ENCODE measurements at regions not wholly inside any gene's neighbourhood (a gene's known extent, or its start where the extent isn't known, plus 50 kb on each side); places are given as distances from the start of the nearest gene placed in this dataset.

GRCh38 chrX:40503094-40503493 lies 77.7 kb upstream of the ATP6AP2 start:
- ChIA-PET POLR2A (no interaction called here), CTCF (ENCODE audit: low intra/inter-chr PET ratio, low total read pairs) (no interaction called here)
- FAIRE-seq (no peak), DNase-seq (ENCODE audit: low spot score) (no peak), ATAC-seq (no peak)
- in situ Hi-C loops (cut with HindIII; ENCODE audit: extremely low pct_ligation_motif_present, low pct_unique_long_range_greater_than_20kb) (no loop called here), intact Hi-C loops (cut with micrococcal nuclease; ENCODE audit: unreplicated experiment) (no loop called here)
- Histone ChIP-seq H3K79me2 (ENCODE audit: insufficient read depth, low read length) (no peaks in the 10 kb centered on the region), H3K27ac (ENCODE audit: extremely low read length, insufficient read depth, low read length) (no peak overlapping the region), H2AFZ (ENCODE audit: low read length) (no peak overlapping the region), H4K20me1 (ENCODE audit: insufficient read depth, low read length) (no peaks in the 10 kb centered on the region), H3K9me3 (ENCODE audit: low read length) (no peaks in the 10 kb centered on the region), H3K9ac (ENCODE audit: insufficient read depth, low read depth, low read length) (no peak overlapping the region), H3K4me2 (ENCODE audit: low read depth, low read length) (peak overlapping the region; percentile 10; the same call in 1 of the 2 replicates), H3K4me3 (replicated peaks in 1 of 3; ENCODE audit: insufficient read depth in 1 of 3, low read depth in 2 of 3, low read length in 3 of 3) (no peak overlapping the region), H3K4me1 (ENCODE audit: insufficient read depth, low read length) (peaks cover 15% of the 10 kb centered on the region), H3K36me3 (replicated peaks in 1 of 2; ENCODE audit: control insufficient read depth in 1 of 2, insufficient read depth in 2 of 2, low read length in 2 of 2) (no peaks in the 10 kb centered on the region), H3K27me3 (ENCODE audit: control insufficient read depth in 1 of 2, insufficient read depth in 2 of 2, low read length in 2 of 2) (no peaks in the 10 kb centered on the region)
- WGBS (ENCODE audit: low lambda C conversion rate), result 34% methylated on average over 3 of the region's 3 CpGs
- no TSS peak for BruUV-seq (replicated peaks)
- TF ChIP-seq ZNF329 (CRISPR knock-in tag; IDR thresholded peaks at IDR 0.05; ENCODE audit: low read depth), result no peak

- BruUV-seq (replicated peaks), result no TSS peak
- ATAC-seq, result peak; percentile 90
- POLR2A ChIA-PET, result no interaction called here
These were observed 78.1 kb upstream of the ATP6AP2 start for GRCh38 chrX:40502688-40503087.

More at GRCh38 chrX:40502688-40503087, 78.1 kb upstream of the ATP6AP2 start:
- no peak overlapping the region for H3K9ac ChIP-seq (ENCODE audit: insufficient read depth, low read depth, low read length)
- in situ Hi-C loops (cut with HindIII; ENCODE audit: extremely low pct_ligation_motif_present, low pct_unique_long_range_greater_than_20kb), result no loop called here
- no peaks in the 10 kb centered on the region for H3K79me2 ChIP-seq (ENCODE audit: insufficient read depth, low read length)
- no peak overlapping the region for H2AFZ ChIP-seq (ENCODE audit: low read length)
- H3K27ac ChIP-seq (ENCODE audit: extremely low read length, insufficient read depth, low read length), result no peak overlapping the region
- TF ChIP-seq TERF1 (CRISPR knock-in tag; IDR thresholded peaks at IDR 0.05), result no peak
- TF ChIP-seq HNF4A (CRISPR knock-in tag; IDR thresholded peaks at IDR 0.05), result peak; percentile 46; the same call in 1 of the 2 replicates
- no peak for TF ChIP-seq ZNF775 (CRISPR knock-in tag; IDR thresholded peaks at IDR 0.05; ENCODE audit: borderline replicate concordance)
- TF ChIP-seq ZFP62 (CRISPR knock-in tag; IDR thresholded peaks at IDR 0.05), result no peak
- no peak for TF ChIP-seq ZNF761 (CRISPR knock-in tag; conservative IDR thresholded peaks at IDR 0.05)
- TF ChIP-seq YEATS4 (CRISPR knock-in tag; IDR thresholded peaks at IDR 0.05; ENCODE audit: borderline replicate concordance), result no peak
- peak; percentile 89 for TF ChIP-seq SRF (IDR thresholded peaks at IDR 0.05; ENCODE audit: low read depth, low read length)
- TF ChIP-seq ZBTB49 (CRISPR knock-in tag; IDR thresholded peaks at IDR 0.05; ENCODE audit: borderline replicate concordance), result no peak
- CTCF ChIA-PET (ENCODE audit: low intra/inter-chr PET ratio, low total read pairs), result no interaction called here
- peaks cover 15% of the 10 kb centered on the region for H3K4me1 ChIP-seq (ENCODE audit: insufficient read depth, low read length)
- H3K9me3 ChIP-seq (ENCODE audit: low read length), result no peaks in the 10 kb centered on the region
- no peak overlapping the region for H3K4me3 ChIP-seq (replicated peaks in 1 of 3; ENCODE audit: insufficient read depth in 1 of 3, low read depth in 2 of 3, low read length in 3 of 3)
- peak overlapping the region; percentile 10; the same call in 1 of the 2 replicates for H3K4me2 ChIP-seq (ENCODE audit: low read depth, low read length)
- H4K20me1 ChIP-seq (ENCODE audit: insufficient read depth, low read length), result no peaks in the 10 kb centered on the region
- DNase-seq (ENCODE audit: low spot score) (peak; percentile 9), FAIRE-seq (peak; percentile 91)
- intact Hi-C loops (cut with micrococcal nuclease; ENCODE audit: unreplicated experiment), result no loop called here
- no peaks in the 10 kb centered on the region for H3K36me3 ChIP-seq (replicated peaks in 1 of 2; ENCODE audit: control insufficient read depth in 1 of 2, insufficient read depth in 2 of 2, low read length in 2 of 2)
- no peaks in the 10 kb centered on the region for H3K27me3 ChIP-seq (ENCODE audit: control insufficient read depth in 1 of 2, insufficient read depth in 2 of 2, low read length in 2 of 2)

Data from HepG2 (cell line).